ENCODE measurements at regions not wholly inside any gene's neighbourhood (a gene's known extent, or its start where the extent isn't known, plus 50 kb on each side); places are given as distances from the start of the nearest gene placed in this dataset.

DNA sequence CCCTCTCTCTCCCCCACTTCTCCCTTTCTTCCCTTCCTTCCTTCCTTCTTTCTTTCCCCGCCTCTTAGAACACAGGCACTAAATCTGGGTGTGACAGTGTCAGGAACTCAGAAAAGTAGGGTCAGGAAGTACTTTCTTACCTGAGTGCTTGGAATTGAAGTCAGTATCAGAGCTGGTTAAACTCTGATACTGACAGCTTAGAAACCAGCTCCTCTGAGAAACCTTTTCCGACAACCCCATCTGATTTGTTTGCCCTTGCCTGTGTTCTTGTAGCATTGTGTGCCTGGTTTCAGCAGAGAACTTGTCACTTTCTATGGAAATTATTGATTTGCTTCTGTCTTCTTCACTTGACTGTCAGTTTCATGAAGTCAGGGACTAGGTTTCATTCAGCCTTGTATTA, 113.9 kb downstream of the AASDH start:
- H3K27ac ChIP-seq (ENCODE audit: low read depth, low read length): no peak overlapping the region
- H3K9ac ChIP-seq (ENCODE audit: low read length): no peak overlapping the region
- no peaks in the 10 kb centered on the region for H3K9me3 ChIP-seq (ENCODE audit: control insufficient read depth in 1 of 2, insufficient read depth in 1 of 2, low read depth in 1 of 2, low read length in 2 of 2)
- ATAC-seq (no peak), DNase-seq (ENCODE audit: low read depth, low spot score) (no peak)
- H3K79me2 ChIP-seq (ENCODE audit: insufficient read depth, low read length): no peaks in the 10 kb centered on the region
- intact Hi-C loops (cut with micrococcal nuclease): no loop called here
- no peak overlapping the region for H3K4me2 ChIP-seq (ENCODE audit: low read length)
- H3K9me2 ChIP-seq (ENCODE audit: insufficient read depth): no peaks in the 10 kb centered on the region
- H3K4me3 ChIP-seq (replicated peaks in 1 of 2; ENCODE audit: low read depth in 1 of 2, low read length in 2 of 2): no peak overlapping the region
- TF ChIP-seq CBX3 (IDR thresholded peaks at IDR 0.05; ENCODE audit: low read depth) (no peak), CEBPB (IDR thresholded peaks at IDR 0.05; ENCODE audit: low read depth) (no peak), ZFX (IDR thresholded peaks at IDR 0.05) (no peak)
- TF ChIP-seq, protein P1, sequence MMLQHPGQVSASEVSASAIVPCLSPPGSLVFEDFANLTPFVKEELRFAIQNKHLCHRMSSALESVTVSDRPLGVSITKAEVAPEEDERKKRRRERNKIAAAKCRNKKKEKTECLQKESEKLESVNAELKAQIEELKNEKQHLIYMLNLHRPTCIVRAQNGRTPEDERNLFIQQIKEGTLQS (IDR thresholded peaks at IDR 0.05): no peak
- no peaks in the 10 kb centered on the region for H3K27me3 ChIP-seq (ENCODE audit: insufficient read depth, low read length)
- BruUV-seq (replicated peaks): no TSS peak
- RAD21 ChIA-PET (ENCODE audit: low non-redundant PET in 1 of 2, low total read pairs in 2 of 2, uncharacterized antibody in 2 of 2, unreplicated experiment in 2 of 2): no interaction called here
- H2AFZ ChIP-seq (ENCODE audit: low read depth, low read length, poor library complexity, severe bottlenecking): no peak overlapping the region
- CTCF ChIA-PET: no interaction called here
- POLR2A ChIA-PET: no interaction called here
- no peaks in the 10 kb centered on the region for H4K20me1 ChIP-seq (ENCODE audit: insufficient read depth)
- no peaks in the 10 kb centered on the region for H3K4me1 ChIP-seq (ENCODE audit: control insufficient read depth in 1 of 2, insufficient read depth in 2 of 2, low read length in 2 of 2)
- H3K36me3 ChIP-seq (ENCODE audit: control insufficient read depth in 1 of 2, insufficient read depth in 2 of 2, low read length in 2 of 2): no peaks in the 10 kb centered on the region

DNA sequence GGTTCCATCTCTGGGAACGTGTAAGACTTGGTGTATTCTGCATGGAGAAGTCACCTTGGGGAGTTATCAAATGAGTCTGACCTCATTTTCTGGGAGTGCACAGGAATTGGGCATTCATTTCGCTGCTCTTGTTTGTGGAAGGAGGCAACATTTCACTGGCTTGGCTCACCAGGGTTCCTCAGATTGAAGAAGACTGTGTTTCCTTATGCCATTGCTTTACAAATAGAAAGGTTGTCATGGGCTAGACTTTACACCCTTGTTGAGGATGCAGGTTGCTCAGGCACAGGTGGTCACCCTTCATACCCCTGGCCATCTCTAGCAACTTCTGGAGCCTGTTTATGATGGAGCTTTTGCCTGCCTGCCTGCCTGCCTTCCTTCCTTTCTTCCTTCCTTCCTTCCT, 114.4 kb downstream of the AASDH start:
- ChIA-PET CTCF (no interaction called here), RAD21 (ENCODE audit: low non-redundant PET in 1 of 2, low total read pairs in 2 of 2, uncharacterized antibody in 2 of 2, unreplicated experiment in 2 of 2) (no interaction called here), POLR2A (no interaction called here)
- no peaks in the 10 kb centered on the region for H4K20me1 ChIP-seq (ENCODE audit: insufficient read depth)
- H3K4me2 ChIP-seq (ENCODE audit: low read length): no peak overlapping the region
- ATAC-seq (no peak), DNase-seq (ENCODE audit: low read depth, low spot score) (no peak)
- intact Hi-C loops (cut with micrococcal nuclease): no loop called here
- no peak overlapping the region for H2AFZ ChIP-seq (ENCODE audit: low read depth, low read length, poor library complexity, severe bottlenecking)
- TF ChIP-seq EZH2 (IDR thresholded peaks at IDR 0.05): no peak
- TF ChIP-seq SIN3A (IDR thresholded peaks at IDR 0.05; ENCODE audit: low read depth): no peak
- TF ChIP-seq TCF7L2 (IDR thresholded peaks at IDR 0.05; ENCODE audit: borderline replicate concordance, extremely low read depth, insufficient read depth, insufficient read length): no peak
- no peaks in the 10 kb centered on the region for H3K36me3 ChIP-seq (ENCODE audit: control insufficient read depth in 1 of 2, insufficient read depth in 2 of 2, low read length in 2 of 2)
- H3K27me3 ChIP-seq (ENCODE audit: insufficient read depth, low read length): no peaks in the 10 kb centered on the region
- BruUV-seq (replicated peaks): no TSS peak
- H3K27ac ChIP-seq (ENCODE audit: low read depth, low read length): no peak overlapping the region
- H3K9me2 ChIP-seq (ENCODE audit: insufficient read depth): no peaks in the 10 kb centered on the region
- no peak overlapping the region for H3K4me3 ChIP-seq (replicated peaks in 1 of 2; ENCODE audit: low read depth in 1 of 2, low read length in 2 of 2)
- no peaks in the 10 kb centered on the region for H3K4me1 ChIP-seq (ENCODE audit: control insufficient read depth in 1 of 2, insufficient read depth in 2 of 2, low read length in 2 of 2)
- no peaks in the 10 kb centered on the region for H3K9me3 ChIP-seq (ENCODE audit: control insufficient read depth in 1 of 2, insufficient read depth in 1 of 2, low read depth in 1 of 2, low read length in 2 of 2)
- no peaks in the 10 kb centered on the region for H3K79me2 ChIP-seq (ENCODE audit: insufficient read depth, low read length)
- no peak overlapping the region for H3K9ac ChIP-seq (ENCODE audit: low read length)

Data from HCT116 (cell line).